22Rv1 (cell line): ENCODE measurements at regions not wholly inside any gene's neighbourhood (a gene's known extent, or its start where the extent isn't known, plus 50 kb on each side); places are given as distances from the start of the nearest gene placed in this dataset.

Source experiments
- H3K27ac ChIP-seq: fragments of 450-650 bp; 2 replicates; pipeline ENCODE4 v1.5.1; 2017
- CTCF ChIP-seq: fragments of 450-650 bp; IDR thresholded peaks from 2 replicates; pipeline ENCODE4 v1.5.1; 2017; ENCODE audit warnings: mild to moderate bottlenecking
- ZFX ChIP-seq: fragments of 450-650 bp; IDR thresholded peaks from 2 replicates; pipeline ENCODE4 v1.6.1; 2017; ENCODE audit warnings: antibody characterized with exemption, borderline replicate concordance

- TF ChIP-seq ZFX: no peak
- TF ChIP-seq CTCF: no peak
- no peak overlapping the region for H3K27ac ChIP-seq
Measured at GRCh38 chr18:72154926-72155325, 389.2 kb downstream of the CBLN2 start.

- TF ChIP-seq CTCF (no peak), ZFX (no peak)
Measured at GRCh38 chr18:72152935-72153334, 391.2 kb downstream of the CBLN2 start.

GRCh38 chr18:72147830-72148229, 396.3 kb downstream of the CBLN2 start:
- H3K27ac ChIP-seq: no peak overlapping the region
- no peak for TF ChIP-seq ZFX
- no peak for TF ChIP-seq CTCF

More at GRCh38 chr18:72152935-72153334, 391.2 kb downstream of the CBLN2 start:
- H3K27ac ChIP-seq: no peak overlapping the region

- no peak overlapping the region for H3K27ac ChIP-seq
- no peak for TF ChIP-seq ZFX
- TF ChIP-seq CTCF: no peak
Measured at GRCh38 chr18:72140007-72140406, 404.1 kb downstream of the CBLN2 start.

- TF ChIP-seq ZFX: no peak
- no peak for TF ChIP-seq CTCF
- H3K27ac ChIP-seq: no peak overlapping the region
Measured at GRCh38 chr18:72128649-72129048, 415.5 kb downstream of the CBLN2 start.

- TF ChIP-seq CTCF (no peak), ZFX (no peak)
- H3K27ac ChIP-seq: no peak overlapping the region
Measured at GRCh38 chr18:72122103-72122502, 422.0 kb downstream of the CBLN2 start.

GRCh38 chr18:72119082-72119481, 425.1 kb downstream of the CBLN2 start:
- no peak overlapping the region for H3K27ac ChIP-seq
- TF ChIP-seq ZFX (no peak), CTCF (no peak)
